ENCODE measurements at regions not wholly inside any gene's neighbourhood (a gene's known extent, or its start where the extent isn't known, plus 50 kb on each side); places are given as distances from the start of the nearest gene placed in this dataset.

GRCh38 chr5:145685417-145685816 lies 149.7 kb downstream of the PRELID2 start:
- TF ChIP-seq CTCF (IDR thresholded peaks at IDR 0.05; ENCODE audit: control extremely low read depth, extremely low read depth) = no peak
- 98 to 100% methylated on average over 1 of the region's 1 CpG for WGBS, 2 donors
- Histone ChIP-seq H3K4me3 (no peak overlapping the region), H3K4me1 (ENCODE audit: control insufficient read depth in 5 of 5, insufficient read depth in 5 of 5, low read length in 5 of 5) (peaks cover 0 to 15% (median 0%) of the 10 kb centered on the region in 5 donors), H3K27me3 (ENCODE audit: control insufficient read depth in 3 of 3, insufficient read depth in 3 of 3, low read length in 2 of 3) (no peaks in the 10 kb centered on the region), H3K9ac (ENCODE audit: insufficient read depth in 1 of 2, low read length in 2 of 2) (no peak overlapping the region), H3K27ac (ENCODE audit: low read depth in 1 of 2, low read length in 1 of 2) (no peak overlapping the region), H3K9me3 (ENCODE audit: control insufficient read depth in 4 of 4, insufficient read depth in 3 of 4, low read length in 3 of 4) (peaks cover 0 to 2% (median 0%) of the 10 kb centered on the region in 4 donors), H3K36me3 (ENCODE audit: control insufficient read depth in 4 of 4, insufficient read depth in 4 of 4, low read length in 4 of 4) (no peaks in the 10 kb centered on the region)
- DNase-seq = no peak
- ATAC-seq (ENCODE audit: insufficient read depth, low FRiP score) = no peak

- no peak overlapping the region for H3K27ac ChIP-seq (ENCODE audit: low read depth in 1 of 2, low read length in 1 of 2)
- ATAC-seq (ENCODE audit: insufficient read depth, low FRiP score) (no peak), DNase-seq (no peak)
- WGBS, 2 donors = 84 to 92% methylated on average over 2 of the region's 2 CpGs
- no peaks in the 10 kb centered on the region for H3K27me3 ChIP-seq (ENCODE audit: control insufficient read depth in 3 of 3, insufficient read depth in 3 of 3, low read length in 2 of 3)
- H3K9me3 ChIP-seq (ENCODE audit: control insufficient read depth in 4 of 4, insufficient read depth in 3 of 4, low read length in 3 of 4) = peaks cover 0 to 2% (median 0%) of the 10 kb centered on the region in 4 donors
- H3K4me3 ChIP-seq = no peak overlapping the region
- no peaks in the 10 kb centered on the region for H3K36me3 ChIP-seq (ENCODE audit: control insufficient read depth in 4 of 4, insufficient read depth in 4 of 4, low read length in 4 of 4)
- no peak for TF ChIP-seq CTCF (IDR thresholded peaks at IDR 0.05; ENCODE audit: control extremely low read depth, extremely low read depth)
- peaks cover 0 to 15% (median 0%) of the 10 kb centered on the region in 5 donors for H3K4me1 ChIP-seq (ENCODE audit: control insufficient read depth in 5 of 5, insufficient read depth in 5 of 5, low read length in 5 of 5)
- no peak overlapping the region for H3K9ac ChIP-seq (ENCODE audit: insufficient read depth in 1 of 2, low read length in 2 of 2)
Observed at GRCh38 chr5:145683431-145683830, 151.7 kb downstream of the PRELID2 start.

- Histone ChIP-seq H3K36me3 (ENCODE audit: control insufficient read depth in 4 of 4, insufficient read depth in 4 of 4, low read length in 4 of 4) (no peaks in the 10 kb centered on the region), H3K9me3 (ENCODE audit: control insufficient read depth in 4 of 4, insufficient read depth in 3 of 4, low read length in 3 of 4) (no peaks in the 10 kb centered on the region), H3K4me3 (no peak overlapping the region), H3K9ac (ENCODE audit: insufficient read depth in 1 of 2, low read length in 2 of 2) (no peak overlapping the region), H3K27ac (ENCODE audit: low read depth in 1 of 2, low read length in 1 of 2) (no peak overlapping the region), H3K27me3 (ENCODE audit: control insufficient read depth in 3 of 3, insufficient read depth in 3 of 3, low read length in 2 of 3) (no peaks in the 10 kb centered on the region), H3K4me1 (ENCODE audit: control insufficient read depth in 5 of 5, insufficient read depth in 5 of 5, low read length in 5 of 5) (peaks cover 0 to 15% (median 0%) of the 10 kb centered on the region in 5 donors)
- no peak for TF ChIP-seq CTCF (IDR thresholded peaks at IDR 0.05; ENCODE audit: control extremely low read depth, extremely low read depth)
- WGBS, 2 donors = 82 to 90% methylated on average over 8 of the region's 8 CpGs
- DNase-seq = no peak
- ATAC-seq (ENCODE audit: insufficient read depth, low FRiP score) = no peak
Observed at GRCh38 chr5:145682197-145682899, 152.8 kb downstream of the PRELID2 start.

- peak; percentile 42 for TF ChIP-seq CTCF (IDR thresholded peaks at IDR 0.05; ENCODE audit: control extremely low read depth, extremely low read depth)
- Histone ChIP-seq H3K27me3 (ENCODE audit: control insufficient read depth in 3 of 3, insufficient read depth in 3 of 3, low read length in 2 of 3) (no peaks in the 10 kb centered on the region), H3K27ac (ENCODE audit: low read depth in 1 of 2, low read length in 1 of 2) (no peak overlapping the region), H3K4me3 (no peak overlapping the region), H3K4me1 (ENCODE audit: control insufficient read depth in 5 of 5, insufficient read depth in 5 of 5, low read length in 5 of 5) (peaks cover 0 to 15% (median 0%) of the 10 kb centered on the region in 5 donors), H3K9ac (ENCODE audit: insufficient read depth in 1 of 2, low read length in 2 of 2) (no peak overlapping the region), H3K36me3 (ENCODE audit: control insufficient read depth in 4 of 4, insufficient read depth in 4 of 4, low read length in 4 of 4) (no peaks in the 10 kb centered on the region), H3K9me3 (ENCODE audit: control insufficient read depth in 4 of 4, insufficient read depth in 3 of 4, low read length in 3 of 4) (no peaks in the 10 kb centered on the region)
- ATAC-seq (ENCODE audit: insufficient read depth, low FRiP score) = peak; percentile 81
- DNase-seq = peak; percentile 45 to 82 (median 73)
Observed at GRCh38 chr5:145681686-145682085, 153.5 kb downstream of the PRELID2 start.

All from lung (tissue), 11 donors.